ENCODE measurements at regions not wholly inside any gene's neighbourhood (a gene's known extent, or its start where the extent isn't known, plus 50 kb on each side); places are given as distances from the start of the nearest gene placed in this dataset.

DNA sequence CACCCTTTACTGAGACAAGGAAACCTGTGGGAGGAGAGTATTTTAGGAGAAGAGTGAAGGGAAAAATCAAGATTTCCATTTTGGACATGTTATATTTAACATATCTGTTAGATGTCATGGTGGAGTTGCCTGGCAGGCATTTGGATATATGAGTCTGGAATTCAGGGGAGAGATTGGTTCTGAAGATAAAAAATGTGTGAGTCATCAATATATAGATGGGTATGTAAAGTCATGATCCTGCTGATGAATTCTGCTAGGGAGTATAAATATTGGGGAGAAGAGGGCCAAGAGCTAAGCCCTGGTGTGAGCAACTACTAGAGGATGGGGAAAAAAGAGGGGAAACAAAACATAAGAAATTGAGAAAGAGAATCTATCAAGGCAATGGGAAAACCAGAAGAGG is 151.3 kb upstream of the SOX9 start:
- no peak for DNase-seq

DNA sequence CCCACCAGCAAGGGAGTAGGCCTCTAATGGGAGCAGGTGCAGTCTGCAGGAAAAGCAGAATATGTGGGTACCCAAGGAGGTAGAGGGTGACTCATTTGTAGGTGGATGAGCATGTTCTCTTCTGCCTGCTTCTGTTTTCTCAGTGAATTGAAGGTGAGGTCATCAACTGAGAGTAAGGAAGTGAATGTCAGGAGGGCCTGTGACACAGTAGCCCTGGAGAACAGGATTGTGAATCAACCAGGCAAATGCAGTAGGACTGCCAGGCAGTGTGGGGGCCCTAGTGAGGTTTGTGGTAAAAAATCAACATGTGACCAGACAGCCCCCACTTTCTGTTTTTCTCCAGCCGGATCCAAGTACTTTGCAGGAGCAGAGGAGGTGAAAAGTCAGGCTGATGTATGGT is 150.5 kb upstream of the SOX9 start:
- DNase-seq, result no peak

DNA sequence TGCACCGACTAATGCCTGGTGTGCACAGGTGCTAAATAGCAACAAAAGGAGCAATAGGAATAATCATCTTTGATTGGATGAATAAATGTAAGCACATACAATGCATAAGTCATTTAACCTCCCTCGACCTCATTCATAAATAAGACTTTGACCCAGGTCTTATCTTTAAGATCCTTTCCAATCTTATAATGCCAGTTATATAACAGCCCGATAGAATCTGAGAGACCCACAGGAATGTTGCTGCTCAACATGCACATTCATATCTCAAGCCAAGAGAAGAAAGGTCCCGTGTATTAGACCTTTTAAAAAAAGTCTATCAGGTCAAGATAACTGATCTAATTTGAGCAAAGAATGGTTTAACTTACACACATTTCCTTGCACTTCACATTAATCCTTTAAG is 146.8 kb upstream of the SOX9 start:
- DNase-seq, result no peak

DNA sequence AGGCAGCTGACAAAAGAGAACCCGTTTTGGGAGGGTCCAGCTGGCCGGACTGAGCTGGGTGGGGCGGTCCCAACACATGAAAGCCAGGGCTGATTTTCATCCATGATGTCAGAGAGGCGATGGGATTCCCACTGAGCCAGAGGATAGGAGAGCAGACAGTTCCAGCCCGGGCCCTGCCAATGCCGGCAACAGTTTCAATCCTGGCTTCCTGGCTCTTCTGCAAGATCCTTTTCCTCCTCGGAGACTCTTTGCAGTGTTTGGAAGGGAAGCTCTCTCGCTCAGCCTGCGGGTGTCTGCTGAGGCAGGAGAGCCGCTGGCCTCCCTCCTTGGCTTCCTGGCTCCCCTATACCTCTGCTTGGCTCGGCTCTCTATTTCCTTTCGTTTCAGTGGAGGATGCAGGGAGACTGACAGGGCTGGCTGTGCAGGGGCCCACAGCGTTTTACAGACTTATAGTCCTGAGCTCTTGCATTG is 145.5 kb upstream of the SOX9 start:
- peak; percentile 91 for DNase-seq

DNA sequence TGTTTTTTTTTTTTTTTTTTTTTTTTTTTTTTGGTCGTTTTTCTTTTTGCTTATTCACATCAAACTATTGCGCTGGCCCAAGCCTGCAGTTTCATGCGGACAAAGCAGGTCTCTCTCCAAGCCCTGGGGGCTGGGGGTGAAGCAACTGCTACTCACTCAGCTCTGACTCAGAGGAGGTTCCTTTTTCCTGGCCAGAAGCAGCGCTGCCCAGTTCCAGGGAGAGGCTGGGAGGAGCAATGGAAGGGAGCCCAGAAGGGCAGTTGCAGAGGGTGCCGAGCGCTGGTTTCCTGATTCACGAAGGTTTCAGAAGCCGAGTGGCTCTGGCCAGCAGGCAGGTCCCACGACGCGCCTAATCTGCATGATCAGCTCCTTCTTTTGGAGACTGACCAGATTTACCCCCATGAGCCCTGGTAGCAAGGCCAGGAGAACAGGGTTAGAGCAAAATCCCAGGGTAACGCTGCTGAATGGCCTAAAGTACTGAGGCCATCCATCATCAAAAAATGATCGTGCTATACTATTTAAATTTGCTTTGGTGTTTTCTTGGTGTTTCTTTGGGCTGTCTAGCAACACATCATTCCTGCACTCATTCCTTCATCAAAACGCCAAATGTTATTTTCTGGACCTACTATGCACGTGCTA is 144.7 kb upstream of the SOX9 start:
- DNase-seq, result peak; percentile 81

DNA sequence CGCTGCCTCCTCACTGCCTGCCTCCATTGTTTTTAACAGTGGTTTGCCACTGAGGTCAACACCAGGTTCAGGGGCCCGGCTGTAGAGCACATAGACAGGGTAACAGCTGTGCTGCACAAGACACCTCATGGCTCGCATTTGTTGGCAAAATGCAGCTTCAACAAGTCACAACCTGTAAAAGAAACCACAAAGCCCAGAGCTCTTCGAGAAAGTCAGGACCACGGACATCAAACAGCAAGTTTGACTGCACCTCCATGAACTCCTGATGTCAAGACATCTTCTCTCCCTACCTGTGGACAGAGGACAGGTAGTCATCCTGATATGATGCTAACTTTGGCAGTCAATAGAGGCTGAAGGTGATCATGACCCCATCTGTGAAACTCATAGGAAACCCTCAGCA is 142.4 kb upstream of the SOX9 start:
- no peak for DNase-seq

DNA sequence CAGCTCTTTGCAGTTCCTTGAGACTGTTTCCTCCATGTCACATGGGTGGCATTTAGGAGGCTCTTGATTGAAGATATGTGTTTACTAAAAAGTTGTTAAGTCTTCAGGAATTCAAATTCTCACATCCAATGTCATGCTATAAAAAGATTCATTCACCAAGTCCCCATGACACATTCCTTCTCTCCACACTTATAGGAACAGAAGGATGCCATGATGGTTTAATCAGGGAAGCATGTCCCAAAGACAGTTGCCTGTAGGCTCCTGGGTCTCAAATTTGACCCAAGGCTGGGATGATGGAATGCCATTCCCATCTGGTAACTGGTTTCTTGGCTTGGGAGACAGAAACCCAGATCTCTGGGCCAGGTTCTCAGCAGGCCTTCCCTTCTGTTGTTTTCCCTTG is 140.6 kb upstream of the SOX9 start:
- no peak for DNase-seq

DNA sequence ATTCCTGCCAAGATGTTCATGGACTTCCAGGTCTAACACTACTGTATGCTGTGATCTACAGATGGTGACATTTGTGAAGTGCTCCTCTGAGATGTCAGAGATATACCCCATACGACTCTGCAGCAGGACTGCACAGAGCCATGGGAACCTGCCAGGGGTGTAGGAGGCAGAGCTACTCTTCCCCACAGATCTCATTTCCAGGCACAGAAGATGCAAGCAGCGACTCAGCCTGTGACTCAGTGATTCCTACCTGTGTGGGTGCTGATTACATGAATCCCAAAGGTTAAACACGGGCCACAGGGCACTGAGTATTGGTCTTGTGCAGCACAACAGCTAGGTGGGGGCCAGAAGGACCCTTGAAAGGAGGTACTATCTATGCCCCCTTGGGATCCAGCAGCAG is 137.0 kb upstream of the SOX9 start:
- DNase-seq, result no peak

DNA sequence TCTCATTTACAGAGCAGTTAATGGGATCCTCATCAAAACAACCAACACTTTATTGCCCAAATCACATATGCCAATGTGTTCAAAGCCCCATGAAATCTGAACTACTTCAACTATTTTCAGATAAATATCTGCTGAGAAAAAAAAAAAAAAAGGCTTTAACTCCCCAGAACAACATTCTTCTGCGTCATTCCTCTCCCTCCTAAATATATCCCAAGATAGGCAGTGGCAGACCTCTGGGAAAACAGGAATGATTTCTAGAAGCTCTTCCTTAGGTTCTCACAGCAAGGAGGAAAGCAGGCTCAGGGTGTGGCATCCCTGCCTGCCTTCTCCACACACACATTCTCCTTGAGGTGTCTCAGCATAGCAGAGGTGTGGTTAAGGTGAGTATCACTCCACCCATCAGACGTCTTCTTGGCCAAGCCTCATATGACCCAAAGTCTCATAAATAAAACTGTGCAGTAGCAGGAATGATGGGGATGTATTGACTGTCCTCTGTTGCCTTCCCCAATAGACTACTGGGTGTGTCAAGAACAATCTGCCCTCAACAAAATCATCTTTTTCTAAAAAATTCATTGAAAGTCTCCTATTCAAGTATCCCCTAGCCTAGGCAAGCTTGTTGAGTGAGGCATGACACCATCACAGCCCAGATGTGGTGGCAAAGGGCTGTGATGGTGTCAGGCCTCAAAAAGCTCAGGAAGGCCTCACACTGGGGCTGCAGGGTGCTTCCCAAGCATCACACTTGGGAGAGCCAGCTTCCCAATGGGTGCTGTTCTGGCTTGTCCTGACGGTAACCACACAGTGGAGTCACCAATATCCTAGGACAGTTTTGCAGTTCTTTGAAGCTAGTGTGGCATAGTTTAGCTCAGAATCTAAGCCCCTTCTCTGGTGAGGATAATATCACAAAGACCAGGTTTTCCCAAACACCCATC is 135.4 kb upstream of the SOX9 start:
- no peak for DNase-seq

DNA sequence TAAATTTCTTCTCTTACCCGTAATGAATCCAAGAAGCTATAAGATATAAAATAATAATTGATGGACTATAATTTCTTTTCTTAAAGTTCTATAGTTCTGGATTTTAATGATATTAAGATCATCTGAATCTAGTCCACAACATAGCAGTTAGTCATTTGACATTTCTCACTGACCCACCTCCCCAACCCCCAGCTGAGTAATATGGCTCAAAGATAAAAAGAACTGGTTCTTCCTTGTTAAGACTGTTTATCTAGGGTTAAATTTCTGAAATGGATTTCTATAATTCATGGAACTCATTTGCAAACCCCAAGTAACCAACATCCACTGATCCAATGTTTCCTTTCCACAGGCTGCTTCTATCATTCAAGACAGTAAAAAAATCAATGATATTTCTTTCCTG is 133.9 kb upstream of the SOX9 start:
- DNase-seq, result no peak

DNA sequence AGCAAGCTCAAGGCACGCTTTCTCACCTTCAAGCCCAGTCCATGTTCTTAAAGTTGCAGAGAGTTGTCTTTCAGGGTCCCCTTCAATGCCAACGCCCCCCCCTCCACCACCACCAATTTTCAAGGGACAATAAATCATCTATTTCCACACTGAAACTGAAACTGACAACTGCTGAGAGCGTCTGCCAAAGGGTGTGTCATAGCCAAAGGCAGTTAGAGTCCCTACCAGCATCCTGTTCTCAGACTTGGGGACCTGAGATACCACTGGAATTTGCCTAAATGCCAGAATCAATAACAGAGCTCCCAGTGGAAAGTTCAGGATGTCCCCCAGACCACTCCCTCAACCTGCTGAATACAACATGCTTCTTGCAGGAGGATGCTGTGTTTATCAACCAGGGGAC is 133.2 kb upstream of the SOX9 start:
- DNase-seq, result no peak

DNA sequence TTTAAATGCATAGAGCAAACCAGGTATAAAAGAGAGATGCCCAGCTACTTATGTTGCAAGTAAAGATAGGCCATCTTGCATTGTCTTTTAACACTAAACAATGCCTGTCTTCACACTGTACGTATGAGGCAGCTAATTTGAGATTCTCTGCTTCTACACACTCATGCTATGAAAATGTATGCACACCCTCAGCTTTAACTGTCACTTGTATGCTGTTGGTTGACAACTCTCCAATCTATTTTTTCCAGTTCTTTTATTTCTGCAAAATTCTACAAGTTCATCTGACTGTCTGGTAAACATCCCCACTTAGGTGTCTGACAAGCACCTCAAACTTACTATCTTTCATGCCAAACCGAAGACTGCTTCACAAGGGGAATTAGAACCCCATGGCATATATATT is 131.7 kb upstream of the SOX9 start:
- no peak for DNase-seq

DNA sequence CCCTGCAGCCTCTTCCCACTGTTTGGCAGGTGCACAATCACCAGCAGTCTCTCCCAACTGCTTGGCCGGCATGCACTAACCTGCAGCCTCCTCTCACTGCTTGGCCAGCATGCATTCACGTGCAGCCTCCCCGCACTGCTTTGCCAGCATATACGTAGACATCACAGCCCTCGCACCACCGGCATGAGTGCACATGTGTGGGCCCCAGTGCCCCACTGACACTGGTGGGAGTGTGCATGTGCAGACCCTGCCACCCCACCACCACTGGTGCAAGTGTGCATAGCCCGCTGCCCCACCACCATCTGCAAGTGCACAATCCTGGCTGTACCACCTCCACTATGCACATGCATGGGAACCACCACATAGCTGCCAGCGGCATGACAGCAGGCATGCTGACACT is 127.5 kb upstream of the SOX9 start:
- DNase-seq, result no peak

DNA sequence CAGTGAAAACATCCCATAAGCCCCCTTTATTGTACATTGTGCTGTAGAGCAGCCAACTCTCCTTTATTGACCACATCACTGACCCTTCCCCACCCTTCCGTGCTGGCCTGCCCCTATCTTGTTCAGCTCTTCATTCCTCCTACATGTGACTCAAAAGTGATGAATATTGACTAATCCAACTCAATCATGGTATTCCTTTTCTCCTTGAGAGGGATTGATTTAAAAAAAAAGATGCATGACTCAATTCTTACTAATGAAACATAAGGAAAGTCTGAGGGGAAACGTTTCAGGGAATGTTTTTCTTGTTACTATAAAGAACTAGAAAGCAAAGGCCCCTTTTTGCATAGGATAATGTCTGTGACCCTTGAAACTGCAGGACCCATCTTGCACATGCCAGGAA is 125.2 kb upstream of the SOX9 start:
- no peak for DNase-seq

DNA sequence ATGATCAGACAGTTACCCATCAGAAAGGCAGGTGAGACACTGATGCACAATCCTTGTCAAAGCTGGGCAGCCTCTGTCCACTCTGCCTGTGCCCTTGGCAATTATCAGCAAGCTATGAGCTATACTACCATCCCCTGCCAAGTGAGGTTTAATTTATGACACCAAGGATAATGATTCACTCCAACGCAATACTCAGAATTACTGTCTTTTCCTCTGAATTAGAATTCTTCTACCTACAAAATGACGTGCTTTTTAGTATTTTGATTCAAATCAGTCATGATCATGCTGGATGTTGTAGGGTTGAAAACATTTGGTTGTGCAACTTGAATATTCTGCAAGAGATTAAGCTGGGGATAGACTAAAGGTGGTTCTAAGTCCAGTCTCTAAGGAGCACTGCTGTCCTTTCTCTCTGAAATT is 116.8 kb upstream of the SOX9 start:
- no peak for DNase-seq

DNA sequence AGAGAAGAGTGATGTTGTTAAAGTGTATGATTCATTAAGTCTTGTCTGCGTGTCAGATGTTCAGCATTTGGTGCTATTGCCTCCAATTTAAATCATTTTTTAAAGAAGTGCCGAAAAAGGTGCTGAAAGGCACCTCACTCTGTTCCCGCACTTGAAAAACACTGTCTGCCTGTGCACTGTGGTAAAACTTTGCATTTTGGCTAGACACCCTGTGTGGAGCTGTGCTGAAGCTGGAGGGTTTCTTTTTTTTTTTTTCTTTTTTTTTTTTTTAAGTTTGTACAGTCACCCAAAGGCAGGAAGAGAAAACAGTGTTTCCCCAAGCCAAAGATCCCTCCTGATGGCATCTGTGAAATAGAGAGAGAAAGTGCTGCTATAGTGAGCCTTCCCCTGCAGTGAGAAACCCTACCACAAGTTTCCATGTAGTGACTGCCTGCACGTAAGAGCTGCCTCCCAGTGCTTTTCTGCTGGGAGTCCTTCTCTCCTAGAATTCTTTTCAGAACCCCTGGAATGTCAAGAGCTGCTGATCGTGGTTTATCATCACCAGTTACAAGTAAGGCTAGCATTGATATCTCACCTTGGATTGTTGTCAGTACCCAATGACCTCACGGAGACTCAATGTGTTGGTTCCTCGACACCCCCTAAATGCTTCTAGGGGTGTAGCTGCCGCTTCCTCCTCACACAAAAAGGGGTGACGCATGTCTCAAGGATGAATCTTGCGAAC is 116.0 kb upstream of the SOX9 start:
- no peak for DNase-seq

DNA sequence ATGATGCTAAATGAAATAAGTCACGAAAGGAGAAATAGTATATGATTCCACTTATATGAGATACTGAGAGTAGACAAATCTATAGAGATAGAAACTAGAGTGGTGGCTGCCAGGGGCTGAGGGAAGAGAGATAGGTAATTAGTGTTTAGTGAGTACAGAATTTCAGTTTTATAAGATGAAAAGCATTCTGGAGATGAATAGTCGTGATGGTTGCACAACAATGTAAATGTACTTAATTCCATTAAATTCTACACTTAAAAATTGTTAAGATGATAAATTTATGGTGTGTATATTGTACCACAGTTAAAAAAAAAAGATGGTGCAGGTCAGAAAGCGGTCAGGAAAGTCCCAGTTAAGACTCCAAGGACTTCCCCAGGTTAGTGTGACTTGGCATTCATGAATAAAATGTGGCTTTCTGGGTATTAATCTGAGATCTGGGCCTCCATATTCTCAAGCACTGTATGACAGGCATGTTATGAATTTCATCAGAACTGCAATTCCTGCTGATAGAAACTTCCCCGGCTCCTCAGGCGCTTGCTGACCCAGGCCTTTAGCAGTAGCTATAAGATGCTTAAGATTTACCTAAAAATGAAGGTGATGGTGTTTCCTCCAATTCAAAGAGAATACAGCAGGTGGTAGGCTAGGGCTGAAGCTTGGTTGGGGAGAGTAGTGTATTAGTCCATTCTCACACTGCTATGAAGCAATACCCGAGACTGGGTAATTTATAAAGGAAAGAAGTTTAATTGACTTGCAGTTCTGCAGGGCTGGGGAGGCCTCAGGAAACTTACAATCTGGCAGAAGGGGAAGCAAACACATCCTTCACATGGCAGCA is 115.3 kb upstream of the SOX9 start:
- no peak for DNase-seq

DNA sequence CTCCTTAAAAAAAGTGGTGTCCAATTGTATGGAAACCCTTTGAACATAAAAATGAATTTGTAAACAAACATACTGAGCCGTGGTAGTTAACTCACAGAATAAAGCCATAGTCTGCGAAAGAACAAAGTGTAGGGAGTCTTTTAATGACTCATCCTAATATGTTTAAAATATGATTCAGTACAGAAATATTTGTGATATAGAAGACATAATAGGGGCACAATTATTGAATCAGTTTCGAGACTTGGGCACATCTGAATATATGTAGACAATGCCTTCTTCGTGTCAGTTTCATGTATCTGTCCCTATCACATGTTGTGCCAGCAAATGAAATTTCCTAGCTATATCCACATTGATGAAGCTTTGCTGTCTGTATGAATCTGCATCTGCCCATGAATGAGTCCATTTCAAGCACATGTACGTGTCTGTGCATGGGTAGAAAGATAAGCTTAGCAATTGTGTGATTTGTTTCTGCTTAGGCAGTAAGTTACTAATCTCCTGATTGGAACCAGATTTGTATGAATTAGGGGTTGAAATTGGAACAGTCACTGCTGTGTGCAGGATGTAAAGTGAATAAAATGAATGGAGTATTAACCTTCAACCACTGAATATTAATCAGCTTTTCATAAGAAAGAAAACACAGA is 112.5 kb upstream of the SOX9 start:
- no peak for DNase-seq

DNA sequence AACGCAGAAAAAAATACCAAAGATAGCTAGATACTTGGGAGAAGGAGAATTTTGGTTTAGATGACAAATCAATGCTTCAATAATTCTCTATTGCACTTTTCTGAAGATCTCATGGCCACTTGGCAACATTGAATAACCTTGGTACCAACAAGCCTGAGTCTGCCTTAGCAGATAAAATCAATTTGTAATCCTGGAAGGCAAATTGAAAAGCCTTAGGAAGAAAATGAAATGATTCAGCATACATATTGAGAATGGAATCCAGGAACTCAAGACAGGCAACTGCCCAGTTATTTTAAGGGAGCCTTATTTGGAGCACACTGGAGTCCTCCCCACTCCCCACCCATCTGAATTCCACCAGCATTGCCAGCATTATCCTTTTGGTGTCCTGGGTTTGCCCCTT is 109.3 kb upstream of the SOX9 start:
- DNase-seq, result no peak

DNA sequence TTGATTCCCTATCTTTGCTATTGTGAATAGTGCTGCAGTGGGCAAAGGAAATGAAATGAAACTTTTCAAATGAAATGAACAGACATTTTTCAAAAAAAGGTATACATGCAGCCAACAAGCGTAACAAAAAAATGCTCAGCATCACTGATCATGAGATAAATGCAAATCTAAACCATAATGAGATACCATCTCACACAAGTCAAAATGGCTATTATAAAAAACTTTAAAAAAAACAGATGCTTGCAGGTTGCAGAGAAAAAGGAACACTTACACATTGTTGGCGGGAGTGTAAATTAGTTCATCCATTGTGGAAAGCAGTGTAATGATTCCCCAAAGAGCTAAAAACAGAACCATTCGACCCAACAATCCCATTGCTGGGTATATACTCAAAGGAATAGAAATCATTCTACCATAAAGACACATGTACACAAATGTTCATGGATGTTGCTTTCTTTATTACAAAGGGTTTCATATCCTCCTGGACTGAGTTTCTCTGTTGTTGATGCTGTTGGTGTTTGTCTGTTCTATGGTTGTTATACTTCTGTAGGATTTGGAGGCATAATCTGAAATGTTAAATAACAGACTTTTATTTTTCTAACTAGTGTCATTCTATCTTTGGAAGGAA is 99.3 kb upstream of the SOX9 start:
- DNase-seq, result no peak

DNA sequence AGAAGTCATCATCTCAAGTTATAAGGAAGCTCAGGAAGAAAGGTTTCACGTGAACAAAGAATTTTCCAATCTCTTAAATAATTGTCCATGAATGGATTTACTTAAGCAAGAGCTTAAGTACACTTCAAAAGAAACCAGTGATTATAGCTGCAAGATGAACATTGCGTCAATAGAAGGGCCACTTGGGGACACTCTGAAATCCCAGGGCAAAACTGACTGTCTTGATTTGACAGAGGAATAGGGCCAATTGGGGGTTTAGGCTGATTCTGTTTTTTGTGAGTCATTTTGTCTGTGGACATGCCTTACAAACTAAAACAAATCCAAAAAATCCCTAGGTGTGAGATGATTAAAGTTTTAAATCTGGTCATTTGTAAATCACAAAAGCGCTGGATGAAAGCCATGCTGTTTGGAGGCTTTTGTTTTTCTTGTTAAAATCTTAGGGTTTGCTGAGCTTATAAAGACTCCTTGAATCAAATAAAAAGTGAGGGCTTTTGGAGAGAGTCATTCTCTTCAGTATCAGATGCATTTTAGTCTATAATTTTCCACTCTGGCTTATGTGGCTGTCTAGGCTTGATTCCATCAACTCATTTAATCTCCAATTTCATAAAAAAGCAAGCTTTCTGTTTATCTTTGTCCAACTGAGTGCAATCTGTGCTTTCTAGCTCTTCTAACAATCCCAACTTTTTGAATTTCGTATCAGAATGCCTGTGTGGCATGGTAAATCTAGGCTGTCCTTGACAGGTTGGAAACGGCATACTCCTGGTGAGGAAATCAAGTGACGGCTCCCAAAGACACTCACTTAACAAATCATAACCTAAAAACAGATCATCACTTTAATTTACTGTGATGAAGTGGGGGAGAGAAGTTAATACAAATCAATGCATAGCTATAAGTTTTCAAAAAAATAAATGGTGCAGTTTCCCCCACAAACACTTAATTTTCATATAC is 98.2 kb upstream of the SOX9 start:
- no peak for DNase-seq
